HEK293 (cell line): ENCODE measurements at regions not wholly inside any gene's neighbourhood (a gene's known extent, or its start where the extent isn't known, plus 50 kb on each side); places are given as distances from the start of the nearest gene placed in this dataset.

ENCODE experiments used
- CTCF ChIA-PET: fragments of 350-600 bp; formaldehyde crosslinking; extraction: SDS; loops from one replicate; lab custom pipeline; 2021; ENCODE audit warnings: antibody characterized with exemption; lab: Yijun Ruan, JAX
- POLR2A ChIA-PET: fragments of 300-600 bp; formaldehyde crosslinking; extraction: SDS; loops from one replicate; lab custom pipeline; 2020; ENCODE audit warnings: antibody characterized with exemption, inconsistent platforms; lab: Yijun Ruan, JAX
- H3K27ac ChIP-seq: fragments of 200-500 bp; sonication (Bioruptor generic); 2 replicates; pipeline ENCODE4 v1.5.1; 2014; ENCODE audit warnings: low read depth, low read length, control low read depth, inconsistent platforms; ENCODE audit errors: extremely low read depth
- H3K36me3 ChIP-seq, 2 experiments: fragments of 200-500 bp in 1 of 2; sonication (Bioruptor generic) in 1 of 2; 1 replicate in 1 of 2; 2 replicates in 1 of 2; pipeline ENCODE4 v1.5.1; 2014 to 2017; ENCODE audit warnings: inconsistent platforms in 2 of 2, low read length in 2 of 2; ENCODE audit not compliant: control insufficient read depth in 2 of 2, insufficient read depth in 1 of 2
- H3K4me1 ChIP-seq: fragments of 200-500 bp; sonication (Bioruptor generic); 2 replicates; pipeline ENCODE4 v1.5.1; 2014; ENCODE audit warnings: mild to moderate bottlenecking, low read length, inconsistent platforms; ENCODE audit not compliant: control insufficient read depth, insufficient read depth
- H3K4me3 ChIP-seq: 2 replicates; pipeline ENCODE4 v1.5.1; 2011; ENCODE audit warnings: low read depth, mild to moderate bottlenecking, control low read depth, low read length, moderate library complexity
- H3K9me3 ChIP-seq: fragments of 200-500 bp; sonication (Bioruptor generic); 2 replicates; pipeline ENCODE4 v1.5.1; 2014; ENCODE audit warnings: low read depth, low read length, inconsistent platforms; ENCODE audit not compliant: control insufficient read depth, insufficient read depth
- BCL11A ChIP-seq: fragments of 450-650 bp; formaldehyde crosslinking; IDR thresholded peaks from 2 replicates; pipeline ENCODE4 v1.5.1; 2016; ENCODE audit warnings: low read depth, missing biosample characterization, missing genetic modification characterization
- FEZF1 ChIP-seq: fragments of 450-650 bp; formaldehyde crosslinking; IDR thresholded peaks from 2 replicates; pipeline ENCODE4 v1.5.1; 2016; ENCODE audit warnings: missing biosample characterization, missing genetic modification characterization
- KLF17 ChIP-seq: fragments of 450-650 bp; formaldehyde crosslinking; IDR thresholded peaks from 2 replicates; pipeline ENCODE4 v1.5.1; 2016; ENCODE audit warnings: missing biosample characterization, missing genetic modification characterization
- MZF1 ChIP-seq: fragments of 450-650 bp; formaldehyde crosslinking; IDR thresholded peaks from 2 replicates; pipeline ENCODE4 v1.5.1; 2017; ENCODE audit warnings: missing biosample characterization, missing genetic modification characterization, borderline replicate concordance
- SALL2 ChIP-seq: fragments of 450-650 bp; formaldehyde crosslinking; IDR thresholded peaks from 2 replicates; pipeline ENCODE4 v1.5.0; 2017; ENCODE audit warnings: missing biosample characterization, mild to moderate bottlenecking, missing genetic modification characterization, borderline replicate concordance
- YY1 ChIP-seq: fragments of 450-650 bp; formaldehyde crosslinking; IDR thresholded peaks from 2 replicates; pipeline ENCODE4 v1.5.1; 2018; ENCODE audit warnings: missing biosample characterization, missing genetic modification characterization
- ZBTB6 ChIP-seq: fragments of 450-650 bp; formaldehyde crosslinking; IDR thresholded peaks from 2 replicates; pipeline ENCODE4 v1.5.1; 2017; ENCODE audit warnings: missing biosample characterization, missing genetic modification characterization
- ZNF214 ChIP-seq: fragments of 450-650 bp; formaldehyde crosslinking; IDR thresholded peaks from 2 replicates; pipeline ENCODE4 v1.5.1; 2017; ENCODE audit warnings: missing biosample characterization, mild to moderate bottlenecking, missing genetic modification characterization, borderline replicate concordance
- ZNF488 ChIP-seq: fragments of 450-650 bp; formaldehyde crosslinking; IDR thresholded peaks from 2 replicates; pipeline ENCODE4 v1.5.1; 2016; ENCODE audit warnings: missing biosample characterization, missing genetic modification characterization
- ZNF513 ChIP-seq: fragments of 450-650 bp; IDR thresholded peaks from 2 replicates; pipeline ENCODE4 v1.5.1; 2018; ENCODE audit warnings: missing biosample characterization, missing genetic modification characterization
- ZNF518A ChIP-seq: fragments of 450-650 bp; formaldehyde crosslinking; conservative IDR thresholded peaks from 2 replicates; pipeline ENCODE4 v1.5.1; 2016; ENCODE audit warnings: low read depth, missing biosample characterization, missing genetic modification characterization
- ZNF560 ChIP-seq: fragments of 450-650 bp; formaldehyde crosslinking; IDR thresholded peaks from 2 replicates; pipeline ENCODE4 v1.5.1; 2017; ENCODE audit warnings: missing biosample characterization, missing genetic modification characterization, borderline replicate concordance
- ZNF654 ChIP-seq: fragments of 450-650 bp; formaldehyde crosslinking; IDR thresholded peaks from 2 replicates; pipeline ENCODE4 v1.5.1; 2016; ENCODE audit warnings: low read depth, missing biosample characterization, missing genetic modification characterization
- ZNF664 ChIP-seq: fragments of 450-650 bp; formaldehyde crosslinking; IDR thresholded peaks from 2 replicates; pipeline ENCODE4 v1.5.1; 2016; ENCODE audit warnings: missing biosample characterization, missing genetic modification characterization

GRCh38 chr9:91154686-91155085 lies 207.0 kb downstream of the AUH start (continued):
- TF ChIP-seq ZBTB6 (tag by site-specific recombination): no peak
- no peak for TF ChIP-seq YY1 (tag by site-specific recombination)
- TF ChIP-seq ZNF513 (tag by site-specific recombination): no peak
- TF ChIP-seq ZNF214 (tag by site-specific recombination): no peak

- H3K36me3 ChIP-seq: no peaks in the 10 kb centered on the region
- TF ChIP-seq ZNF560: no peak
- no peak for TF ChIP-seq BCL11A (tag by site-specific recombination)
- TF ChIP-seq ZNF654: no peak
- no peak for TF ChIP-seq ZNF664 (tag by site-specific recombination)
- no peak for TF ChIP-seq KLF17
- TF ChIP-seq ZNF488 (tag by site-specific recombination): no peak
- TF ChIP-seq ZNF518A (tag by site-specific recombination): no peak
- TF ChIP-seq SALL2: no peak
- TF ChIP-seq MZF1: no peak
- TF ChIP-seq FEZF1 (tag by site-specific recombination): no peak
- no peaks in the 10 kb centered on the region for H3K9me3 ChIP-seq
- H3K4me1 ChIP-seq: no peaks in the 10 kb centered on the region
- H3K27ac ChIP-seq: no peak overlapping the region
- POLR2A ChIA-PET: no interaction called here
- CTCF ChIA-PET: interaction anchor here (0.7 kb wide), 1 partner anchor 217 kb away, joined by 3 read pairs; no protein-coding TSS in a partner anchor
- H3K4me3 ChIP-seq: no peak overlapping the region
Observed at GRCh38 chr9:91155181-91155580, 206.5 kb downstream of the AUH start.
